ENCODE measurements at regions not wholly inside any gene's neighbourhood (a gene's known extent, or its start where the extent isn't known, plus 50 kb on each side); places are given as distances from the start of the nearest gene placed in this dataset.
A peak's percentile ranks its signal among the peaks of the same experiment; 100 is the strongest.

- DNase-seq (ENCODE audit: low read depth, low spot score) (no peak), FAIRE-seq (peak; percentile 17)
- Histone ChIP-seq H3K9ac (ENCODE audit: control insufficient read depth, extremely low read depth, insufficient read depth, low read length) (no peak overlapping the region), H3K4me3 (ENCODE audit: control insufficient read depth in 2 of 3, extremely low read depth in 1 of 3, insufficient read depth in 2 of 3, low read depth in 1 of 3, low read length in 3 of 3) (no peak overlapping the region), H3K4me2 (ENCODE audit: control insufficient read depth, extremely low read depth, insufficient read depth, low read depth, low read length) (no peak overlapping the region), H3K9me3 (ENCODE audit: control insufficient read depth, low read depth, low read length) (no peaks in the 10 kb centered on the region), H3K79me2 (ENCODE audit: control insufficient read depth, insufficient read depth, low read length) (no peaks in the 10 kb centered on the region), H2AFZ (ENCODE audit: control insufficient read depth, low read length) (no peak overlapping the region), H3K9me1 (ENCODE audit: control insufficient read depth, extremely low read depth, insufficient read depth, low read length) (no peaks in the 10 kb centered on the region), H4K20me1 (ENCODE audit: control insufficient read depth, extremely low read depth, insufficient read depth, low read length) (no peaks in the 10 kb centered on the region), H3K4me1 (ENCODE audit: control insufficient read depth, extremely low read depth, insufficient read depth, low read length) (no peaks in the 10 kb centered on the region), H3K27ac (ENCODE audit: control insufficient read depth, insufficient read depth, low read length) (no peak overlapping the region), H3K27me3 (ENCODE audit: control insufficient read depth, extremely low read depth, insufficient read depth, low read length) (no peaks in the 10 kb centered on the region), H3K36me3 (ENCODE audit: control insufficient read depth in 2 of 2, extremely low read depth in 1 of 2, insufficient read depth in 2 of 2, low read length in 2 of 2) (no peaks in the 10 kb centered on the region)
- dilution Hi-C loops (cut with MboI; ENCODE audit: extremely low pct_ligation_motif_present, low sequenced_read_pairs): no loop called here
- TF ChIP-seq EZH2 (IDR thresholded peaks at IDR 0.05; ENCODE audit: low read length) (no peak), CTCF (optimal IDR thresholded peaks at IDR 0.05 in 1 of 3, IDR thresholded peaks at IDR 0.05 in 1 of 3, conservative IDR thresholded peaks at IDR 0.05 in 1 of 3; ENCODE audit: extremely low read depth in 1 of 3, insufficient read depth in 2 of 3, low read length in 3 of 3) (no peak)
These were observed 647.7 kb downstream of the SPRY1 start for GRCh38 chr4:124044330-124044729.

- DNase-seq (ENCODE audit: low read depth, low spot score) (no peak), FAIRE-seq (no peak)
- no peaks in the 10 kb centered on the region for H3K79me2 ChIP-seq (ENCODE audit: control insufficient read depth, insufficient read depth, low read length)
- no peak overlapping the region for H3K4me2 ChIP-seq (ENCODE audit: control insufficient read depth, extremely low read depth, insufficient read depth, low read depth, low read length)
- no peaks in the 10 kb centered on the region for H3K4me1 ChIP-seq (ENCODE audit: control insufficient read depth, extremely low read depth, insufficient read depth, low read length)
- no peaks in the 10 kb centered on the region for H3K9me1 ChIP-seq (ENCODE audit: control insufficient read depth, extremely low read depth, insufficient read depth, low read length)
- no peaks in the 10 kb centered on the region for H3K36me3 ChIP-seq (ENCODE audit: control insufficient read depth in 2 of 2, extremely low read depth in 1 of 2, insufficient read depth in 2 of 2, low read length in 2 of 2)
- no peak overlapping the region for H3K27ac ChIP-seq (ENCODE audit: control insufficient read depth, insufficient read depth, low read length)
- H2AFZ ChIP-seq (ENCODE audit: control insufficient read depth, low read length): no peak overlapping the region
- H3K27me3 ChIP-seq (ENCODE audit: control insufficient read depth, extremely low read depth, insufficient read depth, low read length): no peaks in the 10 kb centered on the region
- H3K9me3 ChIP-seq (ENCODE audit: control insufficient read depth, low read depth, low read length): no peaks in the 10 kb centered on the region
- H4K20me1 ChIP-seq (ENCODE audit: control insufficient read depth, extremely low read depth, insufficient read depth, low read length): no peaks in the 10 kb centered on the region
- dilution Hi-C loops (cut with MboI; ENCODE audit: extremely low pct_ligation_motif_present, low sequenced_read_pairs): no loop called here
- TF ChIP-seq EZH2 (IDR thresholded peaks at IDR 0.05; ENCODE audit: low read length) (no peak), CTCF (optimal IDR thresholded peaks at IDR 0.05 in 1 of 3, IDR thresholded peaks at IDR 0.05 in 1 of 3, conservative IDR thresholded peaks at IDR 0.05 in 1 of 3; ENCODE audit: extremely low read depth in 1 of 3, insufficient read depth in 2 of 3, low read length in 3 of 3) (no peak)
- H3K4me3 ChIP-seq (ENCODE audit: control insufficient read depth in 2 of 3, extremely low read depth in 1 of 3, insufficient read depth in 2 of 3, low read depth in 1 of 3, low read length in 3 of 3): no peak overlapping the region
- H3K9ac ChIP-seq (ENCODE audit: control insufficient read depth, extremely low read depth, insufficient read depth, low read length): no peak overlapping the region
These were observed 648.3 kb downstream of the SPRY1 start for GRCh38 chr4:124044867-124045266.
